ENCODE measurements at regions not wholly inside any gene's neighbourhood (a gene's known extent, or its start where the extent isn't known, plus 50 kb on each side); places are given as distances from the start of the nearest gene placed in this dataset.

DNA sequence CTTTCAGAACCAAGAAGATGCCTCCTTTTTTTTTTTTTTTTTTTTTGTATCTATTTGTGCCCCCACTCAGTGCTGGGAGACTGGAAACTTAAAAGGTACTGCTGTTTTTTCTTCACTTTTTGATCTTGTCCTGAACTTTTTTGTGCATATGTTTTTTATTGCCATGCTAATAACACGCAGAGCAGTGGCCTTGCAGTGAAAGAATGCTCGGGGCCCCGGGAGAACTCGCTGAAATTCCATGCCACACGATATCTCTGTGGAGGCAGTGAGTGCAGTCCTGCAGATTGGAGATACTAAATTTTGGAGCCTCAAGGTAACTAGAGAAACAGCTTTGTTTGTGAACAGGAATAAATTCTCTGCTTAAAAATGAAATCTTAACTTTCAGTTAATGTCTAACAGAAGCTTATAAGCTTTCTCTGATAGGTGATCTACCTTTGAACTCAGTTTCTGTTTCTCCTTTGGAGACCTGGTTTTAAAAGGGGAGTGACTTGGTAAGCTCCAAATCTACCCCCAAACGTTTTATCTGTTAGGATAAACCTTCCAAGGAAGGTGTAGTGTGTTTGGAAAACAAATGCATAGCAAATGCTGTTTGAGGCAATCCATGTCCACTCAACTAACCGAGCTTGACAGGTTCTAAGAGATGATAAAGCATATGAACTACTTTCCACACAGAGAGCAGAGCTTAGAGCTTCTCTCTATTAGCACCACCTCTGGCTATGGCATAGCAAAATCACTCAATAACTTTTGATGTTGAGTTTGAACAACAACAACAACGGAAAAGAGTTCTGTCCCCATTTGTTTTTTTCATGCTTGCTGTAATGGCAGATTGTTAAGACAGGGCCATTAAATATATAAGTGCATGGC lies 113.7 kb upstream of the PLXNA2 start:
- TF ChIP-seq, protein P1, sequence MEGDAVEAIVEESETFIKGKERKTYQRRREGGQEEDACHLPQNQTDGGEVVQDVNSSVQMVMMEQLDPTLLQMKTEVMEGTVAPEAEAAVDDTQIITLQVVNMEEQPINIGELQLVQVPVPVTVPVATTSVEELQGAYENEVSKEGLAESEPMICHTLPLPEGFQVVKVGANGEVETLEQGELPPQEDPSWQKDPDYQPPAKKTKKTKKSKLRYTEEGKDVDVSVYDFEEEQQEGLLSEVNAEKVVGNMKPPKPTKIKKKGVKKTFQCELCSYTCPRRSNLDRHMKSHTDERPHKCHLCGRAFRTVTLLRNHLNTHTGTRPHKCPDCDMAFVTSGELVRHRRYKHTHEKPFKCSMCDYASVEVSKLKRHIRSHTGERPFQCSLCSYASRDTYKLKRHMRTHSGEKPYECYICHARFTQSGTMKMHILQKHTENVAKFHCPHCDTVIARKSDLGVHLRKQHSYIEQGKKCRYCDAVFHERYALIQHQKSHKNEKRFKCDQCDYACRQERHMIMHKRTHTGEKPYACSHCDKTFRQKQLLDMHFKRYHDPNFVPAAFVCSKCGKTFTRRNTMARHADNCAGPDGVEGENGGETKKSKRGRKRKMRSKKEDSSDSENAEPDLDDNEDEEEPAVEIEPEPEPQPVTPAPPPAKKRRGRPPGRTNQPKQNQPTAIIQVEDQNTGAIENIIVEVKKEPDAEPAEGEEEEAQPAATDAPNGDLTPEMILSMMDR (IDR thresholded peaks at IDR 0.05; ENCODE audit: poor library complexity, severe bottlenecking) = no peak
- no peak for DNase-seq (ENCODE audit: low spot score)
- no peak for ATAC-seq (ENCODE audit: low read depth)
- Histone ChIP-seq H3K9me3 (ENCODE audit: severe bottlenecking) (no peaks in the 10 kb centered on the region), H3K27me3 (ENCODE audit: insufficient read depth, poor library complexity, severe bottlenecking) (no peaks in the 10 kb centered on the region), H3K4me1 (ENCODE audit: insufficient read depth, poor library complexity, severe bottlenecking) (no peaks in the 10 kb centered on the region), H3K4me3 (ENCODE audit: severe bottlenecking) (no peak overlapping the region), H3K27ac (ENCODE audit: poor library complexity, severe bottlenecking) (no peak overlapping the region), H3K36me3 (ENCODE audit: low read depth) (no peaks in the 10 kb centered on the region)

DNA sequence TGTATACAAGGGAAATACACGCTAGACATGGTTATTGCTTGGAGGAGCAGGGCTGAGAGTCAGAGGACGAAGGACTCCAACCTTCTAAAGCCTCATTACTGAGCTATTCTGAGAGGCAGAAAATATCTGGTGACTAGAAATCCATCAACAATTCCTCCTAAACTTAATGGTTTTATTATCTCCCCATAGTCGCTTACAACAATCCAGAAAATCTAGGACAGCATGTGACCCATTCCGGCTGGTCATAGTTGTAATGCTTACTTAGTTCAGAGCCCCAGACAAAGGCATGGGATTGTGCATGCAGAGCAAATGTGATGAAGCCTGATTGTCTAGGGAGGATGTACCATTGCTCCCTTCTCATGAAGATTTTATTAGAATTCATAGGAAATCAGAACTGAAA lies 114.5 kb upstream of the PLXNA2 start:
- H3K4me1 ChIP-seq (ENCODE audit: insufficient read depth, poor library complexity, severe bottlenecking) = no peaks in the 10 kb centered on the region
- H3K27ac ChIP-seq (ENCODE audit: poor library complexity, severe bottlenecking) = no peak overlapping the region
- H3K36me3 ChIP-seq (ENCODE audit: low read depth) = no peaks in the 10 kb centered on the region
- H3K27me3 ChIP-seq (ENCODE audit: insufficient read depth, poor library complexity, severe bottlenecking) = no peaks in the 10 kb centered on the region
- no peak for DNase-seq (ENCODE audit: low spot score)
- no peak overlapping the region for H3K4me3 ChIP-seq (ENCODE audit: severe bottlenecking)
- H3K9me3 ChIP-seq (ENCODE audit: severe bottlenecking) = no peaks in the 10 kb centered on the region
- no peak for ATAC-seq (ENCODE audit: low read depth)
- TF ChIP-seq, protein P1 (IDR thresholded peaks at IDR 0.05; ENCODE audit: poor library complexity, severe bottlenecking) = no peak

DNA sequence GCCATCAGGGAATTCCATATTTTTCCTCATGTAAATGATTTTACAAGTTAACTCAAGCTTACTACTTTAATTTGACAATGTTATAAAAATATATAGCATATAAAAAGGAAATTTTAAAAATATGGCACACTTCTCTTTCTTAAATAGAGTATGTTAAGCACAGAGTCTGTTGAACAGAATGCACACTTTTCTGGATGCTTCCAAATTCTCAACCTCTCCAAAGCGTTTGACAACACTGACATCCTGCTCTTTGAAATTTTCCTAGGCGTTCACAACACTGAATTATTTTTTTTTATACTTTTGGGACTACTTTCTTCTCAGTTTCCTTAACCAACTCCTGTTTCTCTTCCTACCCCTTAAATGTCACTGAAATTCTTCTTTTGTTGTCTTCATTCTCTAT lies 117.8 kb upstream of the PLXNA2 start:
- no peak overlapping the region for H3K4me3 ChIP-seq (ENCODE audit: severe bottlenecking)
- H3K27ac ChIP-seq (ENCODE audit: poor library complexity, severe bottlenecking) = no peak overlapping the region
- peaks cover 2% of the 10 kb centered on the region for H3K27me3 ChIP-seq (ENCODE audit: insufficient read depth, poor library complexity, severe bottlenecking)
- no peaks in the 10 kb centered on the region for H3K4me1 ChIP-seq (ENCODE audit: insufficient read depth, poor library complexity, severe bottlenecking)
- TF ChIP-seq, protein P1 (IDR thresholded peaks at IDR 0.05; ENCODE audit: poor library complexity, severe bottlenecking) = no peak
- no peaks in the 10 kb centered on the region for H3K36me3 ChIP-seq (ENCODE audit: low read depth)
- ATAC-seq (ENCODE audit: low read depth) = no peak
- H3K9me3 ChIP-seq (ENCODE audit: severe bottlenecking) = no peaks in the 10 kb centered on the region
- no peak for DNase-seq (ENCODE audit: low spot score)

DNA sequence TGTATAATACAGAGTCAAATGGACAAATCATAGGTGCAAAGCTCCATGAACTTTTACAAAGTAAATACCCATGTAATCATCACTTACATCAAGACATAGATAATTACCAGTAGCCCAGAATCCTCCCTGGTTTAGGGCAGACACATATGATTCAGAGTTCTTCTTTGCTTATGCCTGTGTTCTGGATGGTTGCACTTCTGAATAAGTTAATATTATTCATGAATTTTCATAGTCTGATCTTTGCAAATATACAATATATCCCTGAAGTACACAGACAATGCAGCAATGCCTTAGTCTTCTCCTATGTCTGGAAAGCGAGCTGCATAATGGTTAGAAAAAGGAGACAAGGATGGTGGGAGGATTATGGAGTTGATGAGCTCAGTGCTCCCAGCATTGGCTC lies 122.4 kb upstream of the PLXNA2 start:
- DNase-seq (ENCODE audit: low spot score) (no peak), ATAC-seq (ENCODE audit: low read depth) (no peak)
- Histone ChIP-seq H3K9me3 (ENCODE audit: severe bottlenecking) (no peaks in the 10 kb centered on the region), H3K36me3 (ENCODE audit: low read depth) (no peaks in the 10 kb centered on the region), H3K4me1 (ENCODE audit: insufficient read depth, poor library complexity, severe bottlenecking) (no peaks in the 10 kb centered on the region), H3K27ac (ENCODE audit: poor library complexity, severe bottlenecking) (no peak overlapping the region), H3K27me3 (ENCODE audit: insufficient read depth, poor library complexity, severe bottlenecking) (peaks cover 2% of the 10 kb centered on the region), H3K4me3 (ENCODE audit: severe bottlenecking) (no peak overlapping the region)
- TF ChIP-seq, protein P1 (IDR thresholded peaks at IDR 0.05; ENCODE audit: poor library complexity, severe bottlenecking) = no peak

DNA sequence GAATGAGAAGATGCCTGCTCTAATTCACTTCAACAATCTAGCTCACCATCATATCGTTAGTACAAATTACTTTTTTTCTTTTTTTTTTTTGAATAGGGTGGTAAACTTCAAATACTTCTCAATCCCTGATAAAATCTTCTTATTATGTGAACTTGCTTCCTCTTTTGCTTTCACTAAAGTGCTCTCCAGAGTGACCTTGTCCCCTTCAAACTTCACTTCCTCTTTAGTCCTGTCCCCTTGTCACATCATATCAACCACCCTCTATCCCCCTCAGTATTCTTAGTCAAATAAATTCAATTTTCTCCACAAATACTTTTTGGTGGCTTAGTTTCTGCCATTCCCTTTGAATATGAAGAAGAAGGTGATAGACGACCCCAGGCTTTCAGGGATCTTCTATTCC lies 124.9 kb upstream of the PLXNA2 start:
- TF ChIP-seq, protein P1 (IDR thresholded peaks at IDR 0.05; ENCODE audit: poor library complexity, severe bottlenecking) = no peak
- DNase-seq (ENCODE audit: low spot score) = no peak

More for the DNA sequence above, 124.9 kb upstream of the PLXNA2 start:
- no peak for ATAC-seq (ENCODE audit: low read depth)
- Histone ChIP-seq H3K27ac (ENCODE audit: poor library complexity, severe bottlenecking) (no peak overlapping the region), H3K27me3 (ENCODE audit: insufficient read depth, poor library complexity, severe bottlenecking) (peaks cover 2% of the 10 kb centered on the region), H3K4me3 (ENCODE audit: severe bottlenecking) (no peak overlapping the region), H3K4me1 (ENCODE audit: insufficient read depth, poor library complexity, severe bottlenecking) (no peaks in the 10 kb centered on the region), H3K9me3 (ENCODE audit: severe bottlenecking) (no peaks in the 10 kb centered on the region), H3K36me3 (ENCODE audit: low read depth) (no peaks in the 10 kb centered on the region)

Data from RWPE2 (cell line).